ENCODE measurements at regions not wholly inside any gene's neighbourhood (a gene's known extent, or its start where the extent isn't known, plus 50 kb on each side); places are given as distances from the start of the nearest gene placed in this dataset.

DNA sequence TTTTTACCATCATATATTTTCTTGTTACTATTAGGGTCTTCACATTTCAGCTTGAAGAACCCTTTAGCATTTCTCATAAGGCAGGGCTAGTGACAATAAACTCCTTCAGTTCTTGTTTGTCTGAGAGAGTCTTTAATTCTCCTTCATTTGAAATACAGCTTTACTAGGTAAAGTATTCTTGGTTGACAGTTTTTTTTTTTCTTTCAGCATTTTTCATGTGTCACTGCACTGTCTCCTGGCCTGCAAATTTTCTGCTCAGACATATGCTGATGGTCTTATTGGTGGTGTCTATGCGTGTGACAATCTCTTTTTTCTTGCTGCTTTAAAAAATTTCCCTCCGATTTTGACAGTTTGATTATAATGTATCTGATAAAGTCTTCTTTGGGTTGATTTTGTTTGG, 399.9 kb downstream of the SH3GL2 start:
- no peak for DNase-seq

DNA sequence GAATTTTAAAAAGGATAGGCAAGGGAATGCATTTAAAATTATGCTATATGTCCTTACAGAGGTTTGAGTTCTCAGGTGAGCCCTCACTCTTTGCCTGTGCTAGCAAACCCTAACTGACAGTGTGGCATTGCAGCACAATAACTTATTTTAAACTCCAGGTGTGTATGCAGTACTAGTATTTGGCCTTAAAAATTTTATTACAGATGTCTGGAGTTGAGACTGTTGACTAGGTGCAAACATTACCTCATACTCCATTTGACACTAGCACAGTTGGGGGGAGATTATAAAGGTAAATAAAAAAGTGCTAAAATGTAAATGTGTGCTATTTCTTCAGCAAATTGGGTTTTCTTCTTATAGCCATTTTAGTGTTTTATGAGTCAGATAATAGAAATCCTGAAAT, 407.7 kb downstream of the SH3GL2 start:
- no peak for DNase-seq

DNA sequence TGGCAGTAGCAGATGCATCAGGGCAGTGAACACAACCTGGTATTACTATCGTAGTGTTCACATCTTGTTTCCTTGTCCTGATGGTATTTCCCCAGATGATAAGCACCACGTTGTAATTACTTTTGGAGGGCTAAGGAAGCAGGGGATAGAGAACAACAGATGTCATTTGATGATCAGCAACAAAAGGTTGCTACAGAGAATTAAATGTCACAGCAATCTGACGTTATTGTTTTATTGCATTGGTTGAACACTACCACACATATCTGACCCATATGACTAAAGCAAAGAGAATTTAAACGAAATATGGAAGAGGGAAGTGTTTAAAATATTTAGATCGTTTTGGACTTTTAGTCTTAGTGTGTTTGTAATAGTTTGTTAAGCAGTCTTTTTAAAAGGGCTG, 408.3 kb downstream of the SH3GL2 start:
- no peak for DNase-seq

DNA sequence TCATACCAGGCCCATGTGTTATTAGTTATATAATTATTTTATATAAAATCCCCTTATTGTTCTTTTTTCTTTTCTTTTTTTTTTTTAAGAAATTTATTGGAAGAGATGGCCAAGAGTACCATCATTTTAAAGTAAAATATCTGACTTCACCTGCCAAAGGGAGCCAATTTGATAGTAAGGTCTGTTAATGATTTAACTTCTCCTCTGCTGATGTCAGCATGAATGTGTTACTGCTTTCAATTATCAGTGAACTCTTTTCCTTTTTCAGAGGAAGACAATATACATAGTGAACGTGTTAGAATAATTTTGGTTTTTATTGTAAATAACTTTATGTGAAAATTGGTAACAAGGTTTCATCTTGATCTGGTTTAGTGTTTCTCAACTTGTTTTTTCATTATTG, 409.6 kb downstream of the SH3GL2 start:
- no peak for DNase-seq

DNA sequence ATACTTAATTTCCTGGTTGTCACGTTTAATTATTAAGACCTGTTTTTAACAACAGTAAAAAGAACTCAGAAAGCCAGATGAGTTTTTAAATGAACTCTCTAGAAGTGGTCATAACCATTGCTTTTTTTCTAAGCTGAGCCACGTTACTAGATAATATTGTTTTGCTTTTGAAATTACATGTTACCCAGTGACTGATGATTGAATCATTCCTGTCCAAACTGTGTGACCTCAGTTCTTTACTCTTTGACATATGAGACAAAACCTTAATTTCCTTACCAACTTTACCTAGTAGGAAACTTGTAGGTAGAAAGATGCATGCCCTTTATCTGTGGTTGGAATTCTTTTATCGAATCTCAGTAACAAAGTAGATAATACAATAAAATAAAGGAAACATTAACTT, 411.7 kb downstream of the SH3GL2 start:
- no peak for DNase-seq

DNA sequence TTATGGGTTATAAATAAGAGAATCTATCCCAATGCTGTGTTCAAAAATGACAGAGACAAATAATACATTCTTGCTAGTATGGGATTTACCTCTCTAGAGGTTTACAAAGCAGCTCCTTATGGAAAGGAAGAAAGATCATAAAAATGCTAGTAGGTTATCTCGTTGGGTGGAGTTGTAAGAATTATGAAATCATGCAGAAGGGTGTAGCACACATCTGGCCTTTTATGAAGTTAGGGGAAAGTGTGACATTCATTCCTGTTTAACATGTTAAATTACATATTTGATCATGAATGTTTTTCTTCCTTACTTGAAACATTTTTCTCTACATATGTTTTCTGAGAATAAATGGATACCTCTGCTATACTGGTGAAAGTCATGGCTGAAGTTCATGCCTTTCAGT, 414.2 kb downstream of the SH3GL2 start:
- no peak for DNase-seq

DNA sequence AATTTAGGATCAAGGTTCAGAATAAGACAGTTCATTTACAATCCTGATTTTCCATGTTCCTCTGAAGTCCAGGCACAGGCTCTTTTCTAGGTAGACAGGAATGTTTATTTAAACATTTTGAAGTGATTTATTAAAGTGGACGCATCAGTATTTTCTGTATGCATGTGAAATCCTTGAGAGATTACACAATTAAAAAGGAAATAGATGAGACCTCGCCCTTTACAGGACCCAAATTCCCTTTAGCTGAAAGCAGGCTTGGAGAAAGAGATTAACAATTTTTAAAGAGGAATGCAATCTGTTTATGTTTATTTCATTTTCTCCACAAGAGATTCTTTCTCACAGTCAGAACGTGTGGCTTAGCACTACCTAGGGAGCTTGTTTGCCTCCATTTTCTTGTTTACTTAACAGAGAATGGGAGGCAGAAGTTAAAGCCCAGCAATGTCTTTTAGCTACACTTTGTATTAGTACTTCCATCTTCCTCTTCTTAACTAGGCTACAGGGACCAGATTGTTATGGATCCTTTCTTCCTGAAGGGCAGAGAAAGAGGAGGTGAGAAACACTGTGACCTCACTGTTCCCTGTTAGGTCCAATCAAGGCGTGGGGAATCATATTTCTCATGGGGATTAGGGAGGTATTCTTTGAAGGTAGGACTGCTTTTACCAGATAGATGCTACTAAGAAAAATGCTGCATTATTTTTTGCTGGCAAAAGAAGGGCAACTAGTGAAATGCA, 416.0 kb downstream of the SH3GL2 start:
- DNase-seq = no peak

DNA sequence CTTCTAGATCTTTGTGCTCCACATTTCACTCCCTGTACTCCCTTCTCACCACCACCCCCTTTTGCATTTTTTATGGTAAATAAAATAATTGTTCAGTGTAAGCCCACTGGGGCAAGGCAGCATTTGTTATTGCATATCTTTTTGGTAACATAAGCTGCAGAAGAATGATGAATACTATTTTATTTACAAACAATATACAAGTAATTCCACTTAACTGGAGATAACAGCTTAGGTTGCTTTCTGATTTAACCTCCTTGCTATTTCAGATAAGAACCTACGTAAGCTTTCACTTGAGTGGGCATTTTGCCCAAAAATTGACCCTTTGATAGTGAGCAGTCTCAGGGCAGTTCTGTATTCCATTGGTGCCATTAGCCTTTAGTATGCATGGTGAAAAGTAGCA, 417.9 kb downstream of the SH3GL2 start:
- DNase-seq = no peak

DNA sequence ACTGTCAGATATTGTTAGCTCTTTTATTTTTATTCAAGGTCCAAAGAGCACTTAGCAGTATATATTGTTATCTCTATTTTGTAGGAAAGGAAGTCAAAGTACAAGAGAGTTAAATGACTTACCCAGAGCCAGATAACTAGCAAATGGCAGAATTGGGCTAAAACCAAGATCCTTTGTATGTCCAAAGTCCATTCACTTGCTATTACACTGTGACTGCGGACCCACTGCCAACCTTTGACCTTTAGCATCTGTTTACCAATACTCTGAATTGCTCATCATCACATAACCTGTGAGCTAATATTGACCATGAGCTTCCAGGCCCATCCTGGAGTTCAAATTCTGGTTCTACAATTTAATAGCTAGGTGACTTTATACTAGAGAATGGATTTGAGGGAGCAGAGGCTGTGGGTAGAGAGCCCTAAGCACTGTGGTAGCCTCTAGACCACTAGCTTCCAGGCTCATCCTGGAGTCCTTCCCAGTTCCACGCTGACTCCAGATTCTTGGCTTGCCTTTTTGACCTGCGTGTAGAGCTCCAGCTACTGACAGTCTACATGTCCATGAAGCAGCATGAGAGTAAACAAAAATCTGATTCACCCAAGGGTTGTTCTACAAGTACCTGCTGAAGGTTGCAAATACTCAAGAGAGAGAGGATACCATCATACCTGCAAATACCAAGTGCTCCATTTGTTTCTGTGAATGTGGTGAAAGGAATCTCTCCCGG, 424.0 kb downstream of the SH3GL2 start:
- no peak for DNase-seq

DNA sequence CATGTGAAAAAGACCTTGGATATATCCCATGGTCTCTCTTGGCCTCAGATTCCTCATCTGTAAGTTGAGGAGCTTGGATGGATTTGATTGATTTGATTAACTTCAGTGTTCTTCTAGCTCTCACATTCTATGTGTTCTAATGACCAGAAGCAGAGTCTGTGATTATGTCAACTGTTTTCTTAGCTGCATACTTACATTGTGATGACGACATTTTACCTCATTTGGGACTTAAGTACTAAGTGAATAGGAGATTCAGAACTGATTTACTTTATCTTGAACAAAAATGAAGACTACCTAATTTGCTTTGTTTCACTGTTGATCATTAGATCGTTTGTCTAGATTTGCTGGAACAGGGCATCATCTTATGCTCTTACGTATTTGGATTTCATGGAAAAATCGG, 427.7 kb downstream of the SH3GL2 start:
- no peak for DNase-seq

DNA sequence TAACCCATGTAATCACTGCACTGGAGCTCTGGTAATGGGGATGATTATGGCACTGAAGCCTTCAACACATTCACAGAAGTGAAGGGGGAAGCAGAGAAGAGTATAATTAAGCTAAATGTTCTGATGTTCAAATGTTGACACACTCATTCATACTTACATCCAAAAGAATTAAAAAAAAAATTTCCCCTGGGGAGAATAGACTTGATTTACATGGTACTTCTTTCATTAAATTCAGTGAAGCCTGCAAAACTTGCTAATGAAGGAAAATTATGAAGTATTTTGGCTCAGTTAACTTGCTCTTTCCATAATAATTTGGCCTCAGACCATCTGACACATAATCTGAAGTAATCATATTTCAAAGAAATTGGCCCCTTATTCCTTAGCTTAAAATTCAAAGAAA, 428.8 kb downstream of the SH3GL2 start:
- DNase-seq = no peak

DNA sequence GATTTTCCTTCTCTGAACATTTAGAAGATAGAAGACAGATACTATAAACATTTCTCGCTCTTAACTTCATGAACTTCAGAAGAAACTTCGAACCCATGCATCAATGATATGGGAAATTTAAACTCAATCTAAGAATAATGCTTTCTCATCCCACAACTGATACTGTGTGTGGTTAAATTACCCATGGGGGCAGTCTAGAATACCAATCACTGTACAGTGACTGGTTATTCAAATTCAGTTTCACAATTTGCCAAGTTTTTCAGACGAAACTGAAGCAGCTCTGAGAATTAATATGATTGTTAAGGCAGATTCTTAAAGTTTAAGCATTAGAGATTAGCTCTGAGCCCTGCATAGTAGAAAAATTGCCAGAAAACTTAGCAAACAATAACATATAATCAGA, 431.0 kb downstream of the SH3GL2 start:
- DNase-seq = no peak

DNA sequence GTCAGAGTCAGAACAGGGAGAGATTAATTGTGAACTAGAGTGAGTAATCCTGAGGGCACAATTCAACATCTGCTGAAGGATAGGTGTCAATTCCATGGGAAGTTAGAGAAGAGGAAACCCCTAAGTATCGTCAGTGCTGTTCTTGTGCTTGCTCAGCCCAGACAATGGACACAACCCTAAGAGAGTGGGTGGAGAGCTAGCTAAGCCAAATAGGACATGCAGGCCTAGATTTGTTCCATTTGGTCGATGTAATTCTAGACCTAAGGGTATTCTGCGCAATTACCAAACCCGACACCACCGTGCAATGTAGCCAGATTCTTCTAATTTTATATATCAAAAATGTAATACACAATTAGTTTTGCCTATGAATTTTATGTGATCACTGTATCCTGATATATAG, 431.6 kb downstream of the SH3GL2 start:
- DNase-seq = no peak

DNA sequence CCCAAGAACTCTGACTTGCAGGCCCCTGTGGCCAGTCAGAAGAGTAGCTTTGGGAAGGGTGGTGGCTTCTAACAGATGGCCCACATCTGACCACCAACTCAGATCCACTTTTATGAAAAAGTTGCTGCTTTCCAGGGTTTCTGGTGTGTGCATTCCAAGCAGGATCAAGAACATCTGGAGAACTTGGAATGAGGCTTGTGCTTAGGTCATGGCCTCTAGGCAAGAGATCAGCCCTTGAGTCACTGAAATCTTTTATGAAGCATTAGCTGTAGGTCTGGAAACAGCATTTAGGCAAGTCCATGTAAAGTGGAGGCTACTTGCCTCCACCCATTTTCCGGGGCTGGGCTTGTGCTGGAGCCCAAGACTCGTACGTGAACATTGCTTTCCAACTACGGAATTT, 433.3 kb downstream of the SH3GL2 start:
- DNase-seq = no peak

DNA sequence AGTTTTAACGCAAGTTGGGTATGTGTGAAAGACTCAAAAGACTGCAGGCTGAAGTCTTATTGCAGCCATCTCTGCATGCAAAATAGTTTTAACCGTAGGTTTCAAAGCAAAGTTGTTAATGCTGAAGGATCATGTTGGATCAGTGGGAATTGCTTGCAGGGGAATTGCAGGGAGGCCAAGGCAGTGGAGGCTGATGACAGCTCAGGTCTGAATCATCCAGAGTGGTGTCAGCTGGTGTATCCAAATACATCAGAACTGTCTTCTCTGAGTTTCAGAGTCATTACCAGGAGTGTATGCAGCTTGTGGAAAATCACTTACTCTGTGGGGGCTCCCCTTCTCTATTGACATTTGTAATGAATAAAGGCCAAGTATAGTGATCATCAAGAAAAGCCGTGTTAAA, 435.7 kb downstream of the SH3GL2 start:
- DNase-seq = no peak

DNA sequence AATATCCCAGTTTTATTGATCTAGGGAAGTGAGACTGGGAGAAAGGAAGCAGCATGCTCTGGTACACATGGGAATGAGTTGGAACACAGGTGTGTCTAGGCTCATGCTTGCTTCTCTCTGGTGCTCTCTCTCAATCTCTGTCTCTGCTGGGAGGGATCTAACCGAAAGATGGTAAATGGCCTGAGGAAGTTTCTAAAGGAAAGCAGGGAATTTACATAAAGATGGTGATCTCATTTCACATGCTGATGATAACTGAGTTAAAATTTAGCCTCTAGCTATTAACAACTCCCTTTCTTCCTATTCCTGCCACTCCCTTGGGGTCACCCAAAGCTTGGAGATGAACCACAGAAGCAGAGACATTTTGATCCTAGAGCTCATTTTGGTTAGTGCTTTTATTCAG, 436.2 kb downstream of the SH3GL2 start:
- DNase-seq = no peak

DNA sequence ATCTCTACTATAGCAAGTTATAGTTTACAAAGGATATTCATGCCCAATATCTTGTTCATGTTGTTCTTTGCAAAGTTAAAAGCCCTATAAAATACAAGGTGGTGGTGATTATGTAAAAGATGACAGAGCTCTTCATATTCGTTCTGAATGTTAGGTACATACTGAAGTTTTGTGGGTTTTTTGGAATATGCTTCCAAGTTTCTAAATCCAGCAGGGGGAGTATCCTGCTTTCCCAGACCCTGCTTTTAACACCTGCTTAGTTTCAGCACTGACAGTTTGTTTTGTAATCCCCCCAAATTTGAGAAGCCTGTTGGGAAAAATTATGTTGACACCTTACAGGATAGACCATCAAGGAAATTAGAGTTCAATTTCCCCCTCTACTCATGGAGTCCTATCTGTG, 438.3 kb downstream of the SH3GL2 start:
- DNase-seq = no peak

DNA sequence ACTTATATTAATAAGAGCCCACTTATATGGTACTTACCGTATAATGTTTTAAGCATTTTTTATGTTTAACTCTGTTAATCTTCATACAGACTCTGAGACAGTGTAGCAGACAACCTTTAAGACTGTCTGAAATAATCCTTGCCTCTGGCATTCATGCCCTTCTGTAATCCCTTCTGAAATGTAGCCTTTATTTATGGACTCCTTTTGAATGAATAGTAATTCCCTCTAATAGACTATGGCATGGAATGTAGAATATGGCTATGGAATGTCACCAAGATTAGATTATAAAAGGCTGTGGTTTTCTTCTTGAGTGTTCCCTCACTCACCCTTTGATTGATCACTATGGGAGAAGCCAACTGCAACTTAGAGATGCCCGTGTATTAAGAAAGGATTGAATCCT, 439.4 kb downstream of the SH3GL2 start:
- DNase-seq = no peak

DNA sequence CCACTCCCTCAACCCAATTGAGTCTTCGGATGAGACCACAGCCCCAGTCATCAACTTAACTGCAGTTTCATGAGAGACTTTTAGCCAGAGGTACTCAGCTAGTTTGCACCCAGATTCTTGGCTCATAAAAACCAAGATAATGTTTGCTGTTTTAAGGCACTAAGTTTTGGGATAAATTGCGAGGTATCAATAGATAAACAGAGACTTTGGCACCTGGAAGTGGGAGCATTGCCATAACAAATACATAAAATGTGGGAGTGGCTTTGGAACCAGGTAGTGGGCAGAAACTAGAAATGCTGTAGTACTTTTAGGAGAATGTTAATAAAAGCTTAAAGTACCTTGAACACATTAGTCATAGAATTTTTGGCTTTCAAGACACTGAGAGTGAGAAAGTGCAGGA, 439.8 kb downstream of the SH3GL2 start:
- no peak for DNase-seq

DNA sequence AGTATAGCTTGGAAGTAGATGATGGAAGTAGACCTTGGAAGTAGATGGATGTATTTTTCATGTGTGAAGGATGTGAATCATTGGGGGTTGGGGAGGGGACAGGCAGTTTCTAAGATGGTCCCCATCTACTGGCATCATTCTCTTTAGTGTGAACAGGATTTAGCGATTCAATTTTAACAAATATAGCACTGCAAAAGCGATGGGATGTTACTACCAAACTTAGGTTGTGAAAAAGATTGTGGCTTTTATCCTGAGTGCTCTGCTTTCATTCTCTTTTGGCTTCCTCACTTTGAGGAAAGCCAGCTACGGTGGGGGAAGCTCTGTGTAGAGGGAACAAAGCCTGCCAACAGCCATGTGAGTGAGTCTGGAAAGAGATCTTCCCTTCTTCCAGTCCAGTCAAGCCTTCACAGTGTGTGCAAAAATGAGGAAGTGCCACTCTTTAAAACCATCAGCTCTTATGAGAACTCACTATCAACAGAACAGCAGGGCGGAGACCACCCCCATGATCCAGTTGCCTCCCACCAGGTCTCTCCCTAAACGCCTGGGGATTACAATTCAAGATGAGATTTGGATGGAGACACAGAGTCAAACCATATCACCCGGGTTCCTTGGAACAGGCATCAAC, 441.4 kb downstream of the SH3GL2 start:
- no peak for DNase-seq

DNA sequence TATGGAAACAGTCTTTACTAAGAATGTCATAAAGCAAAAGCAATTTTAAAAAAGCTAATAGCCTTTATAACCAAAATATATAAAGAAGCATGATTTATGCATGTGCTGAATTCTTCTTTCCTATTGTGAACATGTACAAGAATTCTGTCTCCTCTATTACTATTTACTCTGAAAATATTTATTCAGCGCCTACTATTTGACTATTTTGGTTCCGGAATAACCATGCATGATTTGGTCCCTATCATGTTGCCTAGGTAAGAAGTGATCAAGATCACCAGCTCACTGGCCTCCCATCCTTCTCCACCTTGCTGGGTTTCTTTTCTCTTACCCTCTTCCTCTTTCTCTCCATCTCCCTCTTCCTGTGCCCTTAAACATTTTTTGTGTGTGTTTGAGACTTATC, 443.8 kb downstream of the SH3GL2 start:
- no peak for DNase-seq

DNA sequence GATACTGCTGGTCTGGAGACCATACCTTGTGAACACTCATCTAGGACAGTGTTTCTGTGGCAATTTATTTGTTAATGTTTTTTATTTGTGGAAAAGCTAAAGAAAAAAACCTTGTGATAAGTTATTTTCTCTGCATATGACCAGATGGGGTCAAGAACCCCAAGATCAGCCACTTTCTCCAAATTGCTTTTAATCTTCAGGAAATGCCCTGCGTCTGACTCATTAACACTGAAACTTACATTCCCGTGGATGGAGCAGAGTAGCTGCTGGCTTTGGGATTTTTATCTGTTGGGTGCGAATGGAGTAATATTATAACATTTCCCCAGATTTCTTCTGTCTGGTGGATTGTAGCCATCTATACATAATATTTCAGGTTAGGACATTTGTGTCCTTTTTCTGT, 444.5 kb downstream of the SH3GL2 start:
- DNase-seq = no peak

DNA sequence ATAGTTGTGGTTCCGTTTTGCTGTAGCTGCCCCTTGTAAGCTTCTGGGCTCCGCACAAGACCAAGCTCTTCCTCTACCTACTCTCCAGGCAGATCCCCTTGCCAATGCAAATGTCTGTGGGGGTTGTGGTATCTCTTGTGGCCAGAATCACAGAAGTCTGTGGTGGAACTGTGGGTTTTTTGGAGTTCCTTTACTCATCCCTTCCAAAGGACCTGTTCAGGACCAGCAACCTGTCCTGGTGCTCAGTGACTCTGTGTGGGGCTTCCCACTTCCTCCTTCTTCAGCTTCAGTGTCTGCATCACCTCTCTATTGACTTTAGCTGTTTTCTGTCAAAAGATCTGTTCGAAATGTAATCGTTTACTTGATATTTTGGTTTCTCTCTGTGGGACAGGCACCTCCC, 441.3 kb upstream of the ADAMTSL1 start:
- DNase-seq = no peak

DNA sequence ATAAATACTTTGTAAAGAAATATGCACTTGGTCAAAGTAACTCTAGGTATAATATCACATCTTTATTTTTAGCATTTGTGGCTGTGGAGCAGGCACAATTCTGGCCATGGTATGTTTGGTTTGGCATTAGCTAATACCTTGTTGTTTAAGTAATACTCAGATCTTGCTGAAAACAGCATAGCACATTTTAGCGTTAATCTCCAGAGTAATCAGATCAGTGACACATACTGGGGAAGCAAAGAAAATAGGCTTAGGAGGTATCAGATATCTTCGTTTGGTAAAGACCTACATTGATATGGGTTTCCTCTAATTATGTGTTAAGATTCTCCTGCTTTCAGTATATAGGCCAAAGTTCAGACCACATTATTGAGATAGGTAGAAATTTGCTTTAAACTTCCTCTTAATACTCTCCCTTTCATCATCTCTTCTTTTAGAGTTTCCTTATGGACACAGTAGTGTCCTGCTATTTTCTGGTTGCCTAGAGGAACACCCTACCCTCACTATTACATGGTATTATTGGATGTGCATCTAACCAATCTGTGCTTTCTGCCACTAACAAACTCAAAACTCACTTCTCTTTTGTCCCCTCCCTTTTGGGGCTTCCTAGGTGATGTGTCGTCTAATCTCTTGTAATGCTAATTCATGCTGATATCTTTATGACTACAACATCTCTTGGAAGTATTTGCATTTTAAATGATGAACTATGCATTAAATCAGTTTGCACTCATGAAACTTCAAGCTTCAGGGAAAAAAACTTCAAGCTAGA, 437.3 kb upstream of the ADAMTSL1 start:
- no peak for DNase-seq

Measured in CD4-positive, alpha-beta T cell treated with Interferon gamma for 1 hour (primary cell).